WTC11 (cell line): ENCODE measurements at regions not wholly inside any gene's neighbourhood (a gene's known extent, or its start where the extent isn't known, plus 50 kb on each side); places are given as distances from the start of the nearest gene placed in this dataset.

ENCODE experiments used
- ATAC-seq: fragments of 200-7000 bp; cut with Tn5 transposase; 2 replicates; pipeline ENCODE4 v1.10.0; 2021; ENCODE audit warnings: mild to moderate bottlenecking, moderate library complexity
- CTCF ChIA-PET: fragments of 300-600 bp; sonication (Branson Sonifier 250); formaldehyde crosslinking; loops from one replicate; lab custom pipeline; 2021; ENCODE audit warnings: antibody characterized with exemption; lab: Charles Lee
- POLR2A ChIA-PET: fragments of 350-600 bp; sonication (Branson Sonifier 250); formaldehyde crosslinking; loops from one replicate; lab custom pipeline; 2021; ENCODE audit warnings: antibody characterized with exemption; lab: Charles Lee
- DNase-seq: peaks from one replicate; pipeline ENCODE4 v3.0.0; 2021; ENCODE audit warnings: low spot score
- H3K27ac Mint-ChIP-seq: 2 replicates; pipeline ENCODE4 v1.8.0; 2021; ENCODE audit warnings: mixed read lengths
- H3K27me3 Mint-ChIP-seq: 2 replicates; pipeline ENCODE4 v1.8.0; 2021; ENCODE audit warnings: low read depth, mild to moderate bottlenecking, moderate library complexity, mixed read lengths
- H3K36me3 Mint-ChIP-seq: 2 replicates; pipeline ENCODE4 v1.8.0; 2021; ENCODE audit warnings: mixed read lengths
- H3K4me1 Mint-ChIP-seq: 2 replicates; pipeline ENCODE4 v1.8.0; 2022; ENCODE audit warnings: mixed read lengths
- H3K4me3 Mint-ChIP-seq: 2 replicates; pipeline ENCODE4 v1.8.0; 2021; ENCODE audit warnings: mild to moderate bottlenecking, moderate library complexity, mixed read lengths
- H3K9me3 Mint-ChIP-seq: 2 replicates; pipeline ENCODE4 v1.8.0; 2021; ENCODE audit warnings: mixed read lengths
- ATF1 ChIP-seq: sonication (generic); formaldehyde crosslinking; IDR thresholded peaks from 2 replicates; pipeline ENCODE4 v1.8.1; 2023; ENCODE audit warnings: mild to moderate bottlenecking, moderate library complexity, missing genetic modification reagents
- FOXP1 ChIP-seq: sonication (generic); formaldehyde crosslinking; IDR thresholded peaks from 2 replicates; pipeline ENCODE4 v1.8.0; 2022; ENCODE audit warnings: missing genetic modification reagents, mild to moderate bottlenecking, moderate library complexity, borderline replicate concordance
- GABPB1 ChIP-seq: sonication (generic); formaldehyde crosslinking; IDR thresholded peaks from 2 replicates; pipeline ENCODE4 v1.8.1; 2023; ENCODE audit warnings: mild to moderate bottlenecking, missing genetic modification reagents
- GRHL2 ChIP-seq: fragments of 250-450 bp; sonication (Bioruptor Pico); IDR thresholded peaks from 2 replicates; pipeline ENCODE4 v1.8.0; 2022; ENCODE audit warnings: mild to moderate bottlenecking, moderate library complexity; ENCODE audit not compliant: insufficient replicate concordance, severe bottlenecking
- MYBL2 ChIP-seq: sonication (generic); formaldehyde crosslinking; IDR thresholded peaks from 2 replicates; pipeline ENCODE4 v1.8.1; 2023; ENCODE audit warnings: mild to moderate bottlenecking, moderate library complexity, missing genetic modification reagents
- NR1H2 ChIP-seq: sonication (generic); formaldehyde crosslinking; IDR thresholded peaks from 2 replicates; pipeline ENCODE4 v1.9.0; 2021; ENCODE audit warnings: mild to moderate bottlenecking, moderate library complexity, missing genetic modification reagents
- NR3C1 ChIP-seq: sonication (generic); formaldehyde crosslinking; conservative IDR thresholded peaks from 2 replicates; pipeline ENCODE4 v1.8.1; 2023; ENCODE audit warnings: low read depth, mild to moderate bottlenecking, missing genetic modification reagents
- RORB ChIP-seq: fragments of 250-450 bp; sonication (Bioruptor Pico); IDR thresholded peaks from 2 replicates; pipeline ENCODE4 v1.9.0; 2021; ENCODE audit warnings: mild to moderate bottlenecking
- TEAD1 ChIP-seq: sonication (generic); formaldehyde crosslinking; IDR thresholded peaks from 2 replicates; pipeline ENCODE4 v1.8.0; 2022; ENCODE audit warnings: mild to moderate bottlenecking, missing genetic modification reagents
- ZBTB43 ChIP-seq: sonication (generic); formaldehyde crosslinking; IDR thresholded peaks from 2 replicates; pipeline ENCODE4 v1.8.1; 2023; ENCODE audit warnings: mild to moderate bottlenecking, missing genetic modification reagents
- ZMAT4 ChIP-seq: fragments of 250-450 bp; sonication (Bioruptor Pico); IDR thresholded peaks from 2 replicates; pipeline ENCODE4 v1.9.0; 2021; ENCODE audit warnings: mild to moderate bottlenecking
- ZNF423 ChIP-seq: fragments of 250-450 bp; sonication (Bioruptor Pico); IDR thresholded peaks from 2 replicates; pipeline ENCODE4 v2.1.2; 2022; ENCODE audit warnings: mild to moderate bottlenecking, moderate library complexity
- ZNF532 ChIP-seq: fragments of 250-450 bp; sonication (Bioruptor Pico); IDR thresholded peaks from 2 replicates; pipeline ENCODE4 v1.9.0; 2021; ENCODE audit warnings: mild to moderate bottlenecking, borderline replicate concordance
- ZSCAN18 ChIP-seq: fragments of 250-450 bp; sonication (Bioruptor Pico); IDR thresholded peaks from 2 replicates; pipeline ENCODE4 v2.1.2; 2022; ENCODE audit warnings: mild to moderate bottlenecking, moderate library complexity

GRCh38 chr21:35825370-35826353 is 234.7 kb downstream of the SETD4 start:
- H3K27me3 Mint-ChIP-seq = peaks cover 2% of the 10 kb centered on the region; the same call in 1 of the 2 replicates
- H3K36me3 Mint-ChIP-seq = no peaks in the 10 kb centered on the region
- peaks cover 22% of the 10 kb centered on the region for H3K9me3 Mint-ChIP-seq
- CTCF ChIA-PET = no interaction called here
- peaks cover 9% of the 10 kb centered on the region for H3K4me1 Mint-ChIP-seq
- DNase-seq = no peak
- no peak overlapping the region for H3K27ac Mint-ChIP-seq
- ATAC-seq = no peak
- POLR2A ChIA-PET = no interaction called here
- TF ChIP-seq TEAD1 (CRISPR knock-in tag) = no peak
- TF ChIP-seq NR3C1 (CRISPR knock-in tag) = no peak
- no peak for TF ChIP-seq ZMAT4 (CRISPR knock-in tag)
- no peak overlapping the region for H3K4me3 Mint-ChIP-seq

GRCh38 chr21:35824136-35824535 is 236.2 kb downstream of the SETD4 start:
- H3K4me1 Mint-ChIP-seq = peaks cover 5% of the 10 kb centered on the region
- peaks cover 22% of the 10 kb centered on the region for H3K9me3 Mint-ChIP-seq
- no peaks in the 10 kb centered on the region for H3K36me3 Mint-ChIP-seq
- no peak overlapping the region for H3K27ac Mint-ChIP-seq
- no peak overlapping the region for H3K4me3 Mint-ChIP-seq
- H3K27me3 Mint-ChIP-seq = peaks cover 2% of the 10 kb centered on the region; the same call in 1 of the 2 replicates
- ChIA-PET CTCF (no interaction called here), POLR2A (no interaction called here)
- no peak for DNase-seq
- TF ChIP-seq GABPB1 = no peak
- TF ChIP-seq ZSCAN18 = no peak
- TF ChIP-seq TEAD1 (CRISPR knock-in tag) = no peak
- TF ChIP-seq ATF1 (CRISPR knock-in tag) = no peak
- TF ChIP-seq ZBTB43 = no peak
- no peak for TF ChIP-seq ZNF532
- TF ChIP-seq NR3C1 (CRISPR knock-in tag) = no peak
- TF ChIP-seq MYBL2 (CRISPR knock-in tag) = no peak
- no peak for TF ChIP-seq RORB (CRISPR knock-in tag)
- TF ChIP-seq FOXP1 (CRISPR knock-in tag) = no peak
- no peak for TF ChIP-seq ZNF423
- TF ChIP-seq, all 79 proteins: peak for 0
- no peak for ATAC-seq

- DNase-seq (no peak), ATAC-seq (no peak)
- no peak overlapping the region for H3K4me3 Mint-ChIP-seq
- no peaks in the 10 kb centered on the region for H3K36me3 Mint-ChIP-seq
- H3K9me3 Mint-ChIP-seq = peaks cover 16% of the 10 kb centered on the region
- CTCF ChIA-PET = no interaction called here
- peaks cover 5% of the 10 kb centered on the region for H3K4me1 Mint-ChIP-seq
- no peaks in the 10 kb centered on the region for H3K27me3 Mint-ChIP-seq
- TF ChIP-seq GRHL2 (CRISPR knock-in tag) = no peak
- no peak for TF ChIP-seq NR1H2 (CRISPR knock-in tag)
- POLR2A ChIA-PET = no interaction called here
- H3K27ac Mint-ChIP-seq = no peak overlapping the region
Measured at GRCh38 chr21:35819134-35819533, 241.2 kb downstream of the SETD4 start.
